Stimulated activated CD4-positive, alpha-beta T cell treated with anti-CD3 and anti-CD28 coated beads, Interleukin-15, amount 100 ng/mL, for 48 hours (primary cell): ENCODE measurements at regions not wholly inside any gene's neighbourhood (a gene's known extent, or its start where the extent isn't known, plus 50 kb on each side); places are given as distances from the start of the nearest gene placed in this dataset.
"Not testable (repeated sequence)": the region's sequence is repeated elsewhere in the genome, so short reads cannot be mapped to it uniquely, and the experiment has no call there.

Source experiments
- DNase-seq, 2 donors: peaks; one replicate each; pipeline ENCODE4 v3.0.0-alpha.2; 2020; ENCODE audit warnings: low read depth in 2 of 2

- DNase-seq, result no peak
Observed at GRCh38 chr17:53490447-53490968, 332.2 kb upstream of the KIF2B start.

GRCh38 chr17:53483704-53484103 is 339.0 kb upstream of the KIF2B start:
- DNase-seq, result no peak

- no peak for DNase-seq
Observed at GRCh38 chr17:53475002-53475401, 347.7 kb upstream of the KIF2B start.

GRCh38 chr17:53472586-53472985 is 350.1 kb upstream of the KIF2B start:
- DNase-seq, result no peak

GRCh38 chr17:53471514-53471913 is 351.2 kb upstream of the KIF2B start:
- DNase-seq, result no peak

GRCh38 chr17:53470626-53471025 is 352.1 kb upstream of the KIF2B start:
- DNase-seq, result no peak

GRCh38 chr17:53466733-53467132 is 356.0 kb upstream of the KIF2B start:
- no peak for DNase-seq

GRCh38 chr17:53464396-53464795 is 358.3 kb upstream of the KIF2B start:
- not testable (repeated sequence) for DNase-seq

GRCh38 chr17:53463363-53463762 is 359.4 kb upstream of the KIF2B start:
- no peak for DNase-seq

GRCh38 chr17:53462393-53462811 is 360.3 kb upstream of the KIF2B start:
- no peak for DNase-seq

GRCh38 chr17:53455943-53456342 is 366.8 kb upstream of the KIF2B start:
- DNase-seq, result not testable (repeated sequence)

GRCh38 chr17:53454337-53454736 is 368.4 kb upstream of the KIF2B start:
- no peak for DNase-seq

- DNase-seq, result no peak
Observed at GRCh38 chr17:53449324-53449723, 373.4 kb upstream of the KIF2B start.

- DNase-seq, result no peak
Observed at GRCh38 chr17:53428913-53429312, 393.8 kb upstream of the KIF2B start.

- no peak for DNase-seq
Observed at GRCh38 chr17:53426505-53426904, 396.2 kb upstream of the KIF2B start.

- DNase-seq, result no peak
Observed at GRCh38 chr17:53420035-53420641, 402.6 kb upstream of the KIF2B start.

GRCh38 chr17:53409588-53409987 is 413.1 kb upstream of the KIF2B start:
- no peak for DNase-seq

- no peak for DNase-seq
Observed at GRCh38 chr17:53406907-53407306, 415.8 kb upstream of the KIF2B start.

GRCh38 chr17:53391197-53391596 is 431.5 kb upstream of the KIF2B start:
- DNase-seq, result no peak

GRCh38 chr17:53390575-53390974 is 432.2 kb upstream of the KIF2B start:
- DNase-seq, result no peak

GRCh38 chr17:53387745-53388144 is 435.0 kb upstream of the KIF2B start:
- DNase-seq, result no peak

GRCh38 chr17:53353919-53354351 is 468.8 kb upstream of the KIF2B start:
- no peak for DNase-seq

GRCh38 chr17:53344778-53345177 is 477.9 kb upstream of the KIF2B start:
- DNase-seq, result no peak

- DNase-seq, result no peak
Observed at GRCh38 chr17:53336281-53336680, 486.4 kb upstream of the KIF2B start.
